ENCODE measurements at regions not wholly inside any gene's neighbourhood (a gene's known extent, or its start where the extent isn't known, plus 50 kb on each side); places are given as distances from the start of the nearest gene placed in this dataset.

GRCh38 chr13:74891610-74892009 is 590.4 kb downstream of the TBC1D4 start:
- no peak for DNase-seq (ENCODE audit: extremely low read depth in 1 of 2, low read depth in 1 of 2)

- DNase-seq (ENCODE audit: extremely low read depth in 1 of 2, low read depth in 1 of 2) = no peak
Observed at GRCh38 chr13:74889321-74889720, 592.6 kb downstream of the TBC1D4 start.

GRCh38 chr13:74886502-74886901 is 595.5 kb downstream of the TBC1D4 start:
- no peak for DNase-seq (ENCODE audit: extremely low read depth in 1 of 2, low read depth in 1 of 2)

- no peak for DNase-seq (ENCODE audit: extremely low read depth in 1 of 2, low read depth in 1 of 2)
Observed at GRCh38 chr13:74883834-74884233, 598.1 kb downstream of the TBC1D4 start.

GRCh38 chr13:74871369-74872070 is 610.4 kb downstream of the TBC1D4 start:
- no peak for DNase-seq (ENCODE audit: extremely low read depth in 1 of 2, low read depth in 1 of 2)

- DNase-seq (ENCODE audit: extremely low read depth in 1 of 2, low read depth in 1 of 2) = no peak
Observed at GRCh38 chr13:74870865-74871264, 611.1 kb downstream of the TBC1D4 start.

- DNase-seq (ENCODE audit: extremely low read depth in 1 of 2, low read depth in 1 of 2) = no peak
Observed at GRCh38 chr13:74869846-74870245, 612.1 kb downstream of the TBC1D4 start.

GRCh38 chr13:74868049-74868448 is 613.9 kb downstream of the TBC1D4 start:
- no peak for DNase-seq (ENCODE audit: extremely low read depth in 1 of 2, low read depth in 1 of 2)

- DNase-seq (ENCODE audit: extremely low read depth in 1 of 2, low read depth in 1 of 2) = no peak
Observed at GRCh38 chr13:74867460-74867859, 614.5 kb downstream of the TBC1D4 start.

GRCh38 chr13:74866101-74866500 is 615.9 kb downstream of the TBC1D4 start:
- DNase-seq (ENCODE audit: extremely low read depth in 1 of 2, low read depth in 1 of 2) = no peak

GRCh38 chr13:74865656-74866055 is 616.3 kb downstream of the TBC1D4 start:
- DNase-seq (ENCODE audit: extremely low read depth in 1 of 2, low read depth in 1 of 2) = no peak

- no peak for DNase-seq (ENCODE audit: extremely low read depth in 1 of 2, low read depth in 1 of 2)
Observed at GRCh38 chr13:74860789-74861188, 621.2 kb downstream of the TBC1D4 start.

GRCh38 chr13:74850893-74851292 is 631.1 kb downstream of the TBC1D4 start:
- no peak for DNase-seq (ENCODE audit: extremely low read depth in 1 of 2, low read depth in 1 of 2)

- no peak for DNase-seq (ENCODE audit: extremely low read depth in 1 of 2, low read depth in 1 of 2)
Observed at GRCh38 chr13:74847966-74848365, 634.0 kb downstream of the TBC1D4 start.

GRCh38 chr13:74845806-74846205 is 636.2 kb downstream of the TBC1D4 start:
- DNase-seq (ENCODE audit: extremely low read depth in 1 of 2, low read depth in 1 of 2) = no peak

GRCh38 chr13:74841651-74842050 is 640.3 kb downstream of the TBC1D4 start:
- DNase-seq (ENCODE audit: extremely low read depth in 1 of 2, low read depth in 1 of 2) = no peak

- no peak for DNase-seq (ENCODE audit: extremely low read depth in 1 of 2, low read depth in 1 of 2)
Observed at GRCh38 chr13:74841123-74841522, 640.8 kb downstream of the TBC1D4 start.

GRCh38 chr13:74839656-74840055 is 642.3 kb downstream of the TBC1D4 start:
- DNase-seq (ENCODE audit: extremely low read depth in 1 of 2, low read depth in 1 of 2) = no peak

- DNase-seq (ENCODE audit: extremely low read depth in 1 of 2, low read depth in 1 of 2) = no peak
Observed at GRCh38 chr13:74838096-74838495, 643.9 kb downstream of the TBC1D4 start.

GRCh38 chr13:74836628-74837027 is 645.3 kb downstream of the TBC1D4 start:
- DNase-seq (ENCODE audit: extremely low read depth in 1 of 2, low read depth in 1 of 2) = no peak

GRCh38 chr13:74835579-74835978 is 646.4 kb downstream of the TBC1D4 start:
- no peak for DNase-seq (ENCODE audit: extremely low read depth in 1 of 2, low read depth in 1 of 2)

- DNase-seq (ENCODE audit: extremely low read depth in 1 of 2, low read depth in 1 of 2) = no peak
Observed at GRCh38 chr13:74825938-74826246, 656.1 kb downstream of the TBC1D4 start.
